HG03066 (cell line): ENCODE measurements at regions not wholly inside any gene's neighbourhood (a gene's known extent, or its start where the extent isn't known, plus 50 kb on each side); places are given as distances from the start of the nearest gene placed in this dataset.
"Not testable (repeated sequence)": the region's sequence is repeated elsewhere in the genome, so short reads cannot be mapped to it uniquely, and the experiment has no call there.

Experiments used
- ATAC-seq: cut with Tn5 transposase; IDR thresholded peaks from one replicate; pipeline ENCODE4 v1.9.1; 2021; ENCODE audit warnings: low read depth; ENCODE audit not compliant: unreplicated experiment

- ATAC-seq, result no peak
These were observed 50.4 kb upstream of the CACUL1 start for GRCh38 chr10:118805146-118805545.

GRCh38 chr10:118807512-118808305 is 52.9 kb upstream of the CACUL1 start:
- ATAC-seq, result no peak

- no peak for ATAC-seq
These were observed 54.0 kb upstream of the CACUL1 start for GRCh38 chr10:118808601-118809356.

- ATAC-seq, result no peak
These were observed 54.8 kb upstream of the CACUL1 start for GRCh38 chr10:118809357-118810220.

GRCh38 chr10:118810796-118811505 is 56.2 kb upstream of the CACUL1 start:
- ATAC-seq, result no peak

- no peak for ATAC-seq
These were observed 57.1 kb upstream of the CACUL1 start for GRCh38 chr10:118811675-118812392.

- ATAC-seq, result no peak
These were observed 57.6 kb upstream of the CACUL1 start for GRCh38 chr10:118812393-118812740.

- not testable (repeated sequence) for ATAC-seq
These were observed 58.2 kb upstream of the CACUL1 start for GRCh38 chr10:118813001-118813400.

- no peak for ATAC-seq
These were observed 61.9 kb upstream of the CACUL1 start for GRCh38 chr10:118816471-118817168.

- ATAC-seq, result no peak
These were observed 62.7 kb upstream of the CACUL1 start for GRCh38 chr10:118817328-118818068.

- ATAC-seq, result no peak
These were observed 64.0 kb upstream of the CACUL1 start for GRCh38 chr10:118818621-118819221.

GRCh38 chr10:118820326-118821116 is 65.8 kb upstream of the CACUL1 start:
- ATAC-seq, result no peak

GRCh38 chr10:118823256-118823907 is 68.6 kb upstream of the CACUL1 start:
- ATAC-seq, result no peak

GRCh38 chr10:118827053-118827452 is 72.3 kb upstream of the CACUL1 start:
- no peak for ATAC-seq

- no peak for ATAC-seq
These were observed 72.8 kb upstream of the CACUL1 start for GRCh38 chr10:118827466-118828155.

- ATAC-seq, result no peak
These were observed 77.5 kb upstream of the CACUL1 start for GRCh38 chr10:118832241-118832651.
